Astrocyte of the spinal cord (primary cell): ENCODE measurements at regions not wholly inside any gene's neighbourhood (a gene's known extent, or its start where the extent isn't known, plus 50 kb on each side); places are given as distances from the start of the nearest gene placed in this dataset.
"Not testable (repeated sequence)": the region's sequence is repeated elsewhere in the genome, so short reads cannot be mapped to it uniquely, and the experiment has no call there.

Experiments used
- DNase-seq: peaks from one replicate; pipeline ENCODE4 v3.0.0; 2011; ENCODE audit warnings: low read depth, low spot score
- H3K4me3 ChIP-seq: 2 replicates; pipeline ENCODE4 v1.5.1; 2011; ENCODE audit warnings: low read depth, mild to moderate bottlenecking, low read length, moderate library complexity
- CTCF ChIP-seq: IDR thresholded peaks from 2 replicates; pipeline ENCODE4 v1.5.1; 2012; ENCODE audit warnings: low read depth, mild to moderate bottlenecking, low read length, inconsistent platforms
- in situ Hi-C: cut with HindIII; loops from 2 replicates; pipeline ENCODE4 v1.10.0; 2017; ENCODE audit warnings: low sequenced_read_pairs

GRCh38 chr1:30462826-30463425 is 260.5 kb downstream of the MATN1 start:
- TF ChIP-seq CTCF, result no peak
- in situ Hi-C loops, result no loop called here
- DNase-seq, result no peak
- H3K4me3 ChIP-seq, result no peak overlapping the region

GRCh38 chr1:30462166-30462565 is 261.2 kb downstream of the MATN1 start:
- DNase-seq, result no peak
- H3K4me3 ChIP-seq, result no peak overlapping the region
- in situ Hi-C loops, result no loop called here
- TF ChIP-seq CTCF, result no peak

- in situ Hi-C loops, result no loop called here
- no peak overlapping the region for H3K4me3 ChIP-seq
- no peak for TF ChIP-seq CTCF
- DNase-seq, result no peak
Measured at GRCh38 chr1:30461640-30462039, 261.7 kb downstream of the MATN1 start.

- H3K4me3 ChIP-seq, result no peak overlapping the region
- in situ Hi-C loops, result no loop called here
Measured at GRCh38 chr1:30460661-30461060, 262.7 kb downstream of the MATN1 start.

GRCh38 chr1:30458730-30459485 is 264.5 kb downstream of the MATN1 start:
- DNase-seq, in situ Hi-C loops, H3K4me3 ChIP-seq: not testable (repeated sequence)

More at GRCh38 chr1:30460661-30461060, 262.7 kb downstream of the MATN1 start:
- TF ChIP-seq CTCF, result no peak
- no peak for DNase-seq

GRCh38 chr1:30452925-30453324 is 270.5 kb downstream of the MATN1 start:
- no peak overlapping the region for H3K4me3 ChIP-seq
- DNase-seq, result no peak
- no peak for TF ChIP-seq CTCF
- in situ Hi-C loops, result no loop called here

- no peak overlapping the region for H3K4me3 ChIP-seq
- in situ Hi-C loops, result no loop called here
- TF ChIP-seq CTCF, result no peak
Measured at GRCh38 chr1:30452170-30452569, 271.2 kb downstream of the MATN1 start.

More at GRCh38 chr1:30452170-30452569, 271.2 kb downstream of the MATN1 start:
- DNase-seq, result no peak
